DND-41 (cell line): ENCODE measurements at regions not wholly inside any gene's neighbourhood (a gene's known extent, or its start where the extent isn't known, plus 50 kb on each side); places are given as distances from the start of the nearest gene placed in this dataset.

Source experiments
- ATAC-seq: fragments of 200-7000 bp; cut with Tn5 transposase; 3 replicates; pipeline ENCODE4 v1.9.1; 2021; ENCODE audit warnings: low read depth; ENCODE audit not compliant: insufficient read depth
- DNase-seq: peaks from one replicate; pipeline ENCODE4 v3.0.0-alpha.2; 2020
- H2AFZ ChIP-seq: 2 replicates; pipeline ENCODE4 v1.6.0; 2012; ENCODE audit warnings: low read depth, low read length
- H3K27ac ChIP-seq: 2 replicates; pipeline ENCODE4 v1.5.1; 2012; ENCODE audit warnings: low read length, inconsistent platforms
- H3K27me3 ChIP-seq: fragments of 200-600 bp; sonication (generic); 2 replicates; pipeline ENCODE4 v1.6.0; 2012; ENCODE audit warnings: low read length, mild to moderate bottlenecking, inconsistent platforms; ENCODE audit not compliant: insufficient read depth, poor library complexity
- H3K36me3 ChIP-seq: 2 replicates; pipeline ENCODE4 v1.5.1; 2012; ENCODE audit warnings: low read length, inconsistent platforms; ENCODE audit not compliant: insufficient read depth
- H3K4me1 ChIP-seq: 2 replicates; pipeline ENCODE4 v1.5.1; 2012; ENCODE audit warnings: mild to moderate bottlenecking, low read length; ENCODE audit not compliant: insufficient read depth
- H3K4me2 ChIP-seq: 2 replicates; pipeline ENCODE4 v1.6.0; 2012; ENCODE audit warnings: mild to moderate bottlenecking, moderate library complexity, low read length, inconsistent platforms; ENCODE audit not compliant: insufficient read depth
- H3K4me3 ChIP-seq, 2 experiments: fragments of 200-600 bp in 1 of 2; shearing (Covaris generic) in 1 of 2; 2 replicates each; pipeline ENCODE4 v1.5.1; 2012 to 2016; ENCODE audit warnings: inconsistent platforms in 2 of 2, low read length in 2 of 2, mild to moderate bottlenecking in 2 of 2, low read depth in 1 of 2, moderate library complexity in 1 of 2
- H3K79me2 ChIP-seq: 2 replicates; pipeline ENCODE4 v1.6.0; 2012; ENCODE audit warnings: low read length, inconsistent platforms; ENCODE audit not compliant: insufficient read depth
- H3K9ac ChIP-seq: 2 replicates; pipeline ENCODE4 v1.6.0; 2012; ENCODE audit warnings: low read depth, mild to moderate bottlenecking, inconsistent platforms, low read length, moderate library complexity
- H3K9me3 ChIP-seq: 2 replicates; pipeline ENCODE4 v1.5.1; 2012; ENCODE audit warnings: low read length, moderate library complexity, mild to moderate bottlenecking, inconsistent platforms; ENCODE audit not compliant: insufficient read depth, severe bottlenecking
- H4K20me1 ChIP-seq: 2 replicates; pipeline ENCODE4 v1.6.0; 2012; ENCODE audit warnings: low read length; ENCODE audit not compliant: insufficient read depth
- CTCF ChIP-seq: IDR thresholded peaks from 2 replicates; pipeline ENCODE4 v1.5.1; 2012; ENCODE audit warnings: borderline replicate concordance, low read length, moderate library complexity, mild to moderate bottlenecking; ENCODE audit not compliant: poor library complexity, severe bottlenecking; ENCODE audit errors: extremely low read depth
- EZH2 ChIP-seq: IDR thresholded peaks from 3 replicates; pipeline ENCODE4 v1.6.1; 2012; ENCODE audit warnings: borderline replicate concordance, low read depth, mild to moderate bottlenecking, moderate library complexity, low read length, inconsistent platforms; ENCODE audit not compliant: severe bottlenecking

DNA sequence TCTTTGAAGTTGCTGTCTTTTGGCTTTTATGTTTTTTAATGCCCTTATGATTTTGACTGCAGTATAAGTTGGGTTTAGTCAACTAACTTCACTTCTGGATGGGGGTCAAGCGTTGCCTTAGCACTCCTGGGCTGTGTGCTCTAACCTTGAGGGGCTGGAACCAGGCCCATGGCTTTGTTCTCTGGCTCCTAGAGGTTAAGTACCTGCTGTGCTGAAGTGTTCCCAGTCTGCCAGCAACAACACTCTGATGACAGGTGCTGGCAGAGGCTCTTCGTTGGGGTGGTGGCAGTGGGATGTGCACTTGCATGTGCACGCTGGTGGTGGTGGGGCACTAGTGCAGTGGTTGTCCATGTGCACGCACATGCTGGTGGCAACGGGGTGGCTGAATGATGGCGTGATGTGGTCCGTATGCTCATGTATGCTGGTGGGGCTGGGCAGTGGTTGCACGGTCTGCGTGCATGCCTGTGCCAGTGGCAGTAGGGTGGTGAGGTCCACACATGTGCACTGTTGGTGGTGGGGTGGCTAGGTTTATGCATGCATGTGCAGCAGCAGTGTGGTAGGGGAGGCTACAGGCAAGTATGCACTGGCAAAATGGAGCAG lies 447.8 kb upstream of the GOT2 start:
- no peaks in the 10 kb centered on the region for H3K9me3 ChIP-seq
- DNase-seq (no peak), ATAC-seq (no peak)
- TF ChIP-seq CTCF (no peak), EZH2 (no peak)
- no peaks in the 10 kb centered on the region for H3K36me3 ChIP-seq
- H3K27me3 ChIP-seq: no peaks in the 10 kb centered on the region
- H4K20me1 ChIP-seq: no peaks in the 10 kb centered on the region
- no peaks in the 10 kb centered on the region for H3K4me1 ChIP-seq
- no peak overlapping the region for H3K4me2 ChIP-seq
- H3K9ac ChIP-seq: no peak overlapping the region
- no peaks in the 10 kb centered on the region for H3K79me2 ChIP-seq
- H2AFZ ChIP-seq: no peak overlapping the region
- H3K27ac ChIP-seq: no peak overlapping the region
- no peak overlapping the region for H3K4me3 ChIP-seq

DNA sequence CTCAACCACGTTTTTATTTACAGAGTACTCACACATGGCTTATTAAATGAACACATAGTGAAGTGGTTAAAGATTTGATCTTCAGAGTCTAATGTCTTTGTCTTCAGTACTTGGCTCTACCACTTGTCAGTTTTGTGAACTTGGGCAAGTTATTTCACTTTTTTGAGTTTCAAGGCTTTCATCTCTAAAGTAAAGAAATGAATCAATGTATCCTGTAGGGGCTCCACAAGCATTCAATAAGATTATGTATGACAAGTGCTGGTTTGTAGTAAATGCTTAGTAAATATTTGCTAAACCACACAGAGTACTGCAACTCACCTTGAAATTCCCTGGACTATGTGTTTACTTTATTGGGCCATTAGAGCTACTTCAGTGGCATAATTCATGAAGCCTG lies 446.0 kb upstream of the GOT2 start:
- H3K27ac ChIP-seq: no peak overlapping the region
- no peaks in the 10 kb centered on the region for H3K27me3 ChIP-seq
- no peak overlapping the region for H3K9ac ChIP-seq
- ATAC-seq (no peak), DNase-seq (no peak)
- no peak overlapping the region for H3K4me2 ChIP-seq
- H3K36me3 ChIP-seq: no peaks in the 10 kb centered on the region
- TF ChIP-seq EZH2 (no peak), CTCF (no peak)
- no peaks in the 10 kb centered on the region for H4K20me1 ChIP-seq
- H3K4me1 ChIP-seq: no peaks in the 10 kb centered on the region
- H2AFZ ChIP-seq: no peak overlapping the region
- no peaks in the 10 kb centered on the region for H3K9me3 ChIP-seq
- H3K79me2 ChIP-seq: no peaks in the 10 kb centered on the region
- no peak overlapping the region for H3K4me3 ChIP-seq

DNA sequence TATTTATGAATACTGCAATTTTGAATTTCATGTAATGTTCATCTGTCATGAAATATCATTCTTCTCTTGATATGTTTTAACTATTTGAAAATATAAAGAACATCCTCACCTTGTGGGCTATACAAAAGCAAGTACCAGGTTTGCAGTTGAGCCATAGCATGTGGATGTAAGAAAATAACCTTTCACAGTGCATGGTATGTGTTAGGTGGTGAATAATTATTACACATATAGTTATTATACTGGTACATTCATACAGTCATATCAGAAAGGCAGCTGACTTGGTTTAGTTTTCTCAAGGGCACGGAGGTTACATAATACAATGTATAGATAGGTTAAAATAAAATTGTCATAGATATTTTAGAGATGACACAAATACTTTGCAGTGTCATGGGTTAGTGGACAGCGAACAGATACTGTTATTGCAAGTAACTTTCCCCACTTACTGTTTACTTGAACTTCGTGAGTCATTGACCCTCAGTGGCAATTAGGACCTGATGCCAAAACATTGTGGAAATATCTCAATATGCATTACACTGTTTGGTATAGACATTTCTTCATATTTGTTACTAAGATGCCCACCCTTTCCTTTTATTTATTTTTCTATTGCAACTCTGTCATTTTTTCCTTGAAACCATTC lies 445.4 kb upstream of the GOT2 start:
- no peak overlapping the region for H2AFZ ChIP-seq
- ATAC-seq: no peak
- H3K27me3 ChIP-seq: no peaks in the 10 kb centered on the region
- no peaks in the 10 kb centered on the region for H3K36me3 ChIP-seq
- H3K27ac ChIP-seq: no peak overlapping the region
- no peak overlapping the region for H3K9ac ChIP-seq
- no peaks in the 10 kb centered on the region for H3K79me2 ChIP-seq
- TF ChIP-seq CTCF (no peak), EZH2 (no peak)
- no peak for DNase-seq
- H4K20me1 ChIP-seq: no peaks in the 10 kb centered on the region
- H3K4me1 ChIP-seq: no peaks in the 10 kb centered on the region
- H3K4me2 ChIP-seq: no peak overlapping the region
- no peaks in the 10 kb centered on the region for H3K9me3 ChIP-seq
- H3K4me3 ChIP-seq: no peak overlapping the region
